ENCODE measurements at regions not wholly inside any gene's neighbourhood (a gene's known extent, or its start where the extent isn't known, plus 50 kb on each side); places are given as distances from the start of the nearest gene placed in this dataset.

GRCh38 chr2:240212425-240213225, 72.2 kb upstream of the OTOS start:
- FAIRE-seq, result no peak
- Histone ChIP-seq H3K9ac (ENCODE audit: low read length) (no peak overlapping the region), H3K4me2 (ENCODE audit: low read length) (no peak overlapping the region), H3K36me3 (ENCODE audit: insufficient read depth, low read length) (no peaks in the 10 kb centered on the region), H3K79me2 (ENCODE audit: insufficient read depth, low read length) (no peaks in the 10 kb centered on the region), H3K27ac (ENCODE audit: low read depth, low read length) (no peak overlapping the region), H4K20me1 (ENCODE audit: insufficient read depth, low read length) (no peaks in the 10 kb centered on the region), H3K9me3 (ENCODE audit: insufficient read depth, low read depth, low read length) (peaks cover 2% of the 10 kb centered on the region), H3K4me1 (ENCODE audit: insufficient read depth, low read length) (peaks cover 5% of the 10 kb centered on the region), H3K27me3 (ENCODE audit: insufficient read depth, low read length) (no peaks in the 10 kb centered on the region), H3K4me3 (ENCODE audit: insufficient read depth, low read depth, low read length) (no peak overlapping the region), H2AFZ (ENCODE audit: low read depth, low read length) (no peak overlapping the region)
- no peak for DNase-seq (ENCODE audit: low read depth)
- Mint-ChIP-seq H3K27ac (ENCODE audit: unreplicated experiment) (no peak overlapping the region), H3K4me3 (ENCODE audit: unreplicated experiment) (no peak overlapping the region), H3K9me3 (ENCODE audit: unreplicated experiment) (no peaks in the 10 kb centered on the region), H3K4me1 (ENCODE audit: low read depth, unreplicated experiment) (no peaks in the 10 kb centered on the region), H3K27me3 (ENCODE audit: low read depth, unreplicated experiment) (peaks cover 13% of the 10 kb centered on the region), H3K36me3 (ENCODE audit: low read depth, unreplicated experiment) (no peaks in the 10 kb centered on the region)
- TF ChIP-seq EZH2 (IDR thresholded peaks at IDR 0.05; ENCODE audit: insufficient read depth, low read length) (no peak), CTCF (IDR thresholded peaks at IDR 0.05; ENCODE audit: insufficient read depth, low read depth, low read length) (no peak)

DNA sequence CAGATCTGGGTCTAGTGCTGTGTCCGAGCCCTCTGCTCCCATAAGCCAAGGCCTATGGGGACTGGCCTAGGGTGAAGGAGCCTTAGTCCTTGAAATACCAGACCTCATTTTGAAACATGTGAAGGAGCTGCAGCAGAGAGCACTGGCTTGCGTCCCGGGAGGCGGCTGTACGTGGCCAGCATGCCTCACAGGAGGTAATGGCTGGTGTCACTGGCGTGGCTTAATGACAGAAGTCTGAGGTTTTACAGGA, 72.7 kb upstream of the OTOS start:
- Histone ChIP-seq H3K79me2 (ENCODE audit: insufficient read depth, low read length) (no peaks in the 10 kb centered on the region), H3K9me3 (ENCODE audit: insufficient read depth, low read depth, low read length) (no peaks in the 10 kb centered on the region), H3K27ac (ENCODE audit: low read depth, low read length) (no peak overlapping the region), H3K36me3 (ENCODE audit: insufficient read depth, low read length) (no peaks in the 10 kb centered on the region), H3K4me1 (ENCODE audit: insufficient read depth, low read length) (peaks cover 5% of the 10 kb centered on the region), H3K4me3 (ENCODE audit: insufficient read depth, low read depth, low read length) (no peak overlapping the region), H4K20me1 (ENCODE audit: insufficient read depth, low read length) (no peaks in the 10 kb centered on the region), H3K27me3 (ENCODE audit: insufficient read depth, low read length) (no peaks in the 10 kb centered on the region), H3K9ac (ENCODE audit: low read length) (no peak overlapping the region), H3K4me2 (ENCODE audit: low read length) (no peak overlapping the region), H2AFZ (ENCODE audit: low read depth, low read length) (no peak overlapping the region)
- DNase-seq (ENCODE audit: low read depth), result no peak
- no peaks in the 10 kb centered on the region for H3K9me3 Mint-ChIP-seq (ENCODE audit: unreplicated experiment)
- H3K4me3 Mint-ChIP-seq (ENCODE audit: unreplicated experiment), result no peak overlapping the region
- no peaks in the 10 kb centered on the region for H3K4me1 Mint-ChIP-seq (ENCODE audit: low read depth, unreplicated experiment)
- no peaks in the 10 kb centered on the region for H3K36me3 Mint-ChIP-seq (ENCODE audit: low read depth, unreplicated experiment)
- TF ChIP-seq CTCF (IDR thresholded peaks at IDR 0.05; ENCODE audit: insufficient read depth, low read depth, low read length), result no peak
- no peak for TF ChIP-seq EZH2 (IDR thresholded peaks at IDR 0.05; ENCODE audit: insufficient read depth, low read length)
- H3K27ac Mint-ChIP-seq (ENCODE audit: unreplicated experiment), result no peak overlapping the region
- no peak for FAIRE-seq
- peaks cover 13% of the 10 kb centered on the region for H3K27me3 Mint-ChIP-seq (ENCODE audit: low read depth, unreplicated experiment)

Data from astrocyte (in vitro differentiated cells and primary cell).